Caco-2 (cell line): ENCODE measurements at regions not wholly inside any gene's neighbourhood (a gene's known extent, or its start where the extent isn't known, plus 50 kb on each side); places are given as distances from the start of the nearest gene placed in this dataset.

Experiments used
- BruUV-seq: library from RNA; stranded (reverse); fragments of 400-500 nt; replicated peaks from 2 replicates; lab custom pipeline; 2021; lab: Mats Ljungman, UMichigan
- CTCF ChIA-PET: fragments of 300-600 bp; sonication (Branson Sonifier 250); formaldehyde crosslinking; loops from one replicate; lab custom pipeline; 2022; ENCODE audit warnings: antibody characterized with exemption; lab: Charles Lee
- POLR2A ChIA-PET: fragments of 300-600 bp; sonication (Branson Sonifier 250); formaldehyde crosslinking; loops from one replicate; lab custom pipeline; 2022; ENCODE audit warnings: antibody characterized with exemption; lab: Charles Lee
- DNase-seq, 2 experiments: peaks; one replicate each; pipeline versions ENCODE4 v3.0.0 to v3.0.0-alpha.2; 2020 to 2022
- H3K27me3 ChIP-seq: replicated peaks from 2 replicates; pipeline ENCODE4 v1.6.0; 2011; ENCODE audit warnings: low read length; ENCODE audit not compliant: control insufficient read depth, insufficient read depth
- H3K36me3 ChIP-seq: 2 replicates; pipeline ENCODE4 v1.5.1; 2011; ENCODE audit warnings: low read length; ENCODE audit not compliant: control insufficient read depth, insufficient read depth
- H3K4me1 ChIP-seq: fragments of 250-450 bp; sonication (Bioruptor Pico); 2 replicates; pipeline ENCODE4 v1.5.1; 2020; ENCODE audit warnings: mild to moderate bottlenecking
- H3K4me3 ChIP-seq: 2 replicates; pipeline ENCODE4 v1.5.1; 2011; ENCODE audit warnings: low read depth, mild to moderate bottlenecking, control low read depth, low read length
- H3K9me3 ChIP-seq: fragments of 250-450 bp; sonication (Bioruptor Pico); 2 replicates; pipeline ENCODE4 v1.5.1; 2020; ENCODE audit warnings: mild to moderate bottlenecking, moderate library complexity
- H3K27ac Mint-ChIP-seq: one replicate; pipeline ENCODE4 v1.8.0; 2022; ENCODE audit warnings: mixed read lengths; ENCODE audit not compliant: unreplicated experiment
- H3K27me3 Mint-ChIP-seq: one replicate; pipeline ENCODE4 v1.8.0; 2022; ENCODE audit warnings: mixed read lengths; ENCODE audit not compliant: insufficient read depth, unreplicated experiment
- H3K36me3 Mint-ChIP-seq: one replicate; pipeline ENCODE4 v1.8.0; 2022; ENCODE audit warnings: mild to moderate bottlenecking, mixed read lengths; ENCODE audit not compliant: insufficient read depth, unreplicated experiment
- H3K4me1 Mint-ChIP-seq: one replicate; pipeline ENCODE4 v1.8.0; 2022; ENCODE audit warnings: low read depth, mixed read lengths; ENCODE audit not compliant: unreplicated experiment
- H3K4me3 Mint-ChIP-seq: one replicate; pipeline ENCODE4 v1.8.0; 2022; ENCODE audit warnings: mild to moderate bottlenecking, moderate library complexity, mixed read lengths; ENCODE audit not compliant: unreplicated experiment
- H3K9me3 Mint-ChIP-seq: one replicate; pipeline ENCODE4 v1.8.0; 2022; ENCODE audit warnings: mixed read lengths; ENCODE audit not compliant: unreplicated experiment
- intact Hi-C: fragments of 100-400 bp; cut with micrococcal nuclease; formaldehyde crosslinking; loops from one replicate; pipeline ENCODE4 v1.10.0; 2022; ENCODE audit not compliant: unreplicated experiment
- TF ChIP-seq, protein P1 (sequence below), 2 experiments: fragments of 200-600 bp in 1 of 2; IDR thresholded peaks; 1 replicate in 1 of 2; 2 replicates in 1 of 2; pipeline versions ENCODE4 v1.5.1 to v1.8.0; 2011 to 2022; ENCODE audit warnings: antibody characterized with exemption in 1 of 2, control low read depth in 1 of 2, inconsistent platforms in 1 of 2, low read depth in 1 of 2, low read length in 1 of 2, mild to moderate bottlenecking in 1 of 2, moderate library complexity in 1 of 2; ENCODE audit not compliant: insufficient read depth in 1 of 2, severe bottlenecking in 1 of 2, unreplicated experiment in 1 of 2

DNA sequence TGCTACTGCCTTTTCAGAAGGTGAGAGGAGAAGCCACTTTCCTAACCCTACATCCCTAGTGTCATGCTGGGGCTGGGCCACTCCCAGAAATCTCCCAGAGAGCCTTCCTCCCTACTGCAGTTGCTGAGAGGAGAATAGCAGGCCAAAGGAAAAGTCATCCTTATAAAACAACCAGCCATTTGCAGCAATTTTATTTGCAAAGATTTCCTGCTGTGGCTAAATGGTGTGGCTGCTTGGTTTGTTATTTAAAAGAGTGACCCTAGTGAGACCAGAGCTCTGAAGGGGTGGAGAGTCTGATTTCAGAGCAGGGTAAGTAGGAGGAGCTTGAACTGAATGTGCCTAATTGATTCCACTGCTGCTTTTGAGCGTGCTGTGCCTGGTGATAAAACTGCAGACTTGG, 232.0 kb downstream of the GRIN2B start:
- H3K9me3 Mint-ChIP-seq: no peaks in the 10 kb centered on the region
- TF ChIP-seq, protein P1, sequence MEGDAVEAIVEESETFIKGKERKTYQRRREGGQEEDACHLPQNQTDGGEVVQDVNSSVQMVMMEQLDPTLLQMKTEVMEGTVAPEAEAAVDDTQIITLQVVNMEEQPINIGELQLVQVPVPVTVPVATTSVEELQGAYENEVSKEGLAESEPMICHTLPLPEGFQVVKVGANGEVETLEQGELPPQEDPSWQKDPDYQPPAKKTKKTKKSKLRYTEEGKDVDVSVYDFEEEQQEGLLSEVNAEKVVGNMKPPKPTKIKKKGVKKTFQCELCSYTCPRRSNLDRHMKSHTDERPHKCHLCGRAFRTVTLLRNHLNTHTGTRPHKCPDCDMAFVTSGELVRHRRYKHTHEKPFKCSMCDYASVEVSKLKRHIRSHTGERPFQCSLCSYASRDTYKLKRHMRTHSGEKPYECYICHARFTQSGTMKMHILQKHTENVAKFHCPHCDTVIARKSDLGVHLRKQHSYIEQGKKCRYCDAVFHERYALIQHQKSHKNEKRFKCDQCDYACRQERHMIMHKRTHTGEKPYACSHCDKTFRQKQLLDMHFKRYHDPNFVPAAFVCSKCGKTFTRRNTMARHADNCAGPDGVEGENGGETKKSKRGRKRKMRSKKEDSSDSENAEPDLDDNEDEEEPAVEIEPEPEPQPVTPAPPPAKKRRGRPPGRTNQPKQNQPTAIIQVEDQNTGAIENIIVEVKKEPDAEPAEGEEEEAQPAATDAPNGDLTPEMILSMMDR (IDR thresholded peaks at IDR 0.05; ENCODE audit: insufficient read depth in 1 of 2, low read depth in 1 of 2, low read length in 1 of 2, severe bottlenecking in 1 of 2, unreplicated experiment in 1 of 2): no peak
- Histone ChIP-seq H3K27me3 (no peaks in the 10 kb centered on the region), H3K9me3 (no peaks in the 10 kb centered on the region), H3K4me3 (no peak overlapping the region), H3K4me1 (no peaks in the 10 kb centered on the region), H3K36me3 (no peaks in the 10 kb centered on the region)
- peaks cover 6% of the 10 kb centered on the region for H3K36me3 Mint-ChIP-seq
- H3K4me3 Mint-ChIP-seq: no peak overlapping the region
- CTCF ChIA-PET: no interaction called here
- intact Hi-C loops: no loop called here
- no peaks in the 10 kb centered on the region for H3K27me3 Mint-ChIP-seq
- peaks cover 19% of the 10 kb centered on the region for H3K4me1 Mint-ChIP-seq
- H3K27ac Mint-ChIP-seq: no peak overlapping the region
- DNase-seq: no peak
- POLR2A ChIA-PET: no interaction called here
- BruUV-seq: no TSS peak

DNA sequence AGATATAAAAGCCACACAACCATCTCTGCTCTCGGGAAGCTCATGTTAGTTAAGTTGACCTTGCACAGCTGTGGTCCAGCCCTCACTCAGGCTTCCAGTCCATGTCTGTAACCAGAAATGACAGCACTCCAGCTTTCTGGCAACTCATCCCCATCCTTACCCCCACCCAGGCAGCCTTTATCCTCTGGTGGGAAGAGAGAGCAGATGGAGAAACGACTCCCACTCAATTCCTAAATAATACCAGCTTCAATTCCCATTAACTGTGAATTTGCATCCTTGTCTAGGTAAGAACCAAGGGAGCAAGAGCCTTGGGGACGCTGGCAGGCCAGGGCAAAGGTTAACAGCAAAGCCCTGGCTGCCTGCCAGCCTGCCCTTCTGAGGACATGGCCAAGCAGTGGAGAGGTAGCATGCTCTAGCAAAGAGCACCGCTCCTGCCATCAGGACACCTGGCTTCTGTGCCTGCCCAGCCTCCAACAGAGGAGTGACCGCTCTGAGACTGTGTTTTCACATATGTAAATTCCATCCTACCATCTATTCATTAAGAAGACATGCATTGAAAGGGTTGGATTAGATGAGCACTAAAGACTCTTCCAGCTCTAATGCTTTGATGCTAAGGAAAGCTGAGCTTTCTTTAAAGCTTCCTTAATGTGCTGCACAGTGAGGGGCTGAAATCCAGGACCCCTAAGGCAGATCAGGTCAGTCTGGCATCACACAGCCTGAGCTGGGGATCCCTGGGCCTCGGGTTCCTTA, 236.1 kb downstream of the GRIN2B start:
- ChIA-PET POLR2A (no interaction called here), CTCF (interaction anchor here (0.6 to 1.1 kb wide), 2 partner anchors 187 to 237 kb away, joined by 3 read pairs; no protein-coding TSS in a partner anchor)
- BruUV-seq: no TSS peak
- TF ChIP-seq, protein P1 (IDR thresholded peaks at IDR 0.05; ENCODE audit: insufficient read depth in 1 of 2, low read depth in 1 of 2, low read length in 1 of 2, severe bottlenecking in 1 of 2, unreplicated experiment in 1 of 2): no peak
- no peak overlapping the region for H3K4me3 ChIP-seq
- H3K9me3 ChIP-seq: no peaks in the 10 kb centered on the region; the same call in 1 of the 2 replicates
- no peak overlapping the region for H3K4me3 Mint-ChIP-seq
- no peaks in the 10 kb centered on the region for H3K9me3 Mint-ChIP-seq
- peaks cover 6% of the 10 kb centered on the region for H3K4me1 Mint-ChIP-seq
- H3K36me3 ChIP-seq: no peaks in the 10 kb centered on the region
- no peak for DNase-seq
- no peaks in the 10 kb centered on the region for H3K36me3 Mint-ChIP-seq
- intact Hi-C loops: no loop called here
- H3K27me3 ChIP-seq: no peaks in the 10 kb centered on the region
- no peak overlapping the region for H3K27ac Mint-ChIP-seq
- H3K27me3 Mint-ChIP-seq: no peaks in the 10 kb centered on the region
- no peaks in the 10 kb centered on the region for H3K4me1 ChIP-seq

DNA sequence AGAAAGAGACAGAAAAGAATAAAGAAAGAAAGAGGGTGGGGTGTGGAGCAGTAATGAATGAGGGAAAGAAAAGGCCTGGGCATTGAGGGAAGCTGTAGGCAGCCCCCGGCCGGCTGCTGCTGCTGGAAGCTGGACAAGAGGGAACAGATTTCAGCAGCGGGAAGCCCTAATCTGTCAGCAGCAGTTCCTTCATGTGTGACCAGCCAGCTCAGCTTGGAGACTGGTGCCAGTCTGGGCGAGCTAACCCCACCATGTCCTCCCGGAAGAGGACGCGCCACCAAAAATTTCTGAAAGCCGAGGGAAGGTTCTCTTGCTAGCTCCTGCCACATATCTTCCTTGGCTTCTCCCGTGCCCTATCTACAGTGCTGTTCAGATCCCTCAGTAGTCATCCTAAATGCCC, 236.8 kb downstream of the GRIN2B start:
- no TSS peak for BruUV-seq
- Mint-ChIP-seq H3K36me3 (peaks cover 4% of the 10 kb centered on the region), H3K4me1 (peaks cover 7% of the 10 kb centered on the region), H3K9me3 (no peaks in the 10 kb centered on the region), H3K4me3 (no peak overlapping the region), H3K27me3 (no peaks in the 10 kb centered on the region), H3K27ac (no peak overlapping the region)
- POLR2A ChIA-PET: no interaction called here
- H3K27me3 ChIP-seq: no peaks in the 10 kb centered on the region
- H3K9me3 ChIP-seq: no peaks in the 10 kb centered on the region; the same call in 1 of the 2 replicates
- CTCF ChIA-PET: interaction anchor here (1.1 kb wide), 1 partner anchor 238 kb away, joined by 3 read pairs; no protein-coding TSS in a partner anchor
- H3K36me3 ChIP-seq: no peaks in the 10 kb centered on the region
- TF ChIP-seq, protein P1 (IDR thresholded peaks at IDR 0.05; ENCODE audit: insufficient read depth in 1 of 2, low read depth in 1 of 2, low read length in 1 of 2, severe bottlenecking in 1 of 2, unreplicated experiment in 1 of 2): no peak
- H3K4me3 ChIP-seq: no peak overlapping the region
- intact Hi-C loops: no loop called here
- DNase-seq: no peak
- H3K4me1 ChIP-seq: 0 out of 2 replicates have a peak, but pooled peaks cover 5% of the 10 kb centered on the region
